Panc1 (cell line): ENCODE measurements at regions not wholly inside any gene's neighbourhood (a gene's known extent, or its start where the extent isn't known, plus 50 kb on each side); places are given as distances from the start of the nearest gene placed in this dataset.

Experiments
- ATAC-seq: fragments of 200-7000 bp; cut with Tn5 transposase; 2 replicates; pipeline ENCODE4 v1.9.1; 2020; ENCODE audit warnings: mild to moderate bottlenecking, moderate library complexity
- BruUV-seq: library from RNA; stranded (reverse); fragments of 400-500 nt; replicated peaks from 2 replicates; lab custom pipeline; 2021; lab: Mats Ljungman, UMichigan
- CTCF ChIA-PET: fragments of 300-600 bp; sonication (Branson Sonifier 250); formaldehyde crosslinking; loops from one replicate; lab custom pipeline; 2022; ENCODE audit warnings: antibody characterized with exemption; lab: Charles Lee
- POLR2A ChIA-PET: fragments of 300-600 bp; sonication (Branson Sonifier 250); formaldehyde crosslinking; loops from one replicate; lab custom pipeline; 2022; ENCODE audit warnings: antibody characterized with exemption; lab: Charles Lee
- DNase-seq: peaks from one replicate; pipeline ENCODE4 v3.0.0-alpha.2; 2010; ENCODE audit warnings: low read depth, low spot score
- H3K27ac ChIP-seq: 2 replicates; pipeline ENCODE4 v1.5.1; 2011; ENCODE audit warnings: mild to moderate bottlenecking, low read length, inconsistent platforms
- H3K27me3 ChIP-seq: fragments of 200-500 bp; sonication (Bioruptor generic); 2 replicates; pipeline ENCODE4 v1.6.0; 2014; ENCODE audit warnings: low read length, inconsistent platforms; ENCODE audit not compliant: control insufficient read depth, insufficient read depth
- H3K36me3 ChIP-seq: fragments of 200-500 bp; sonication (Bioruptor generic); 2 replicates; pipeline ENCODE4 v1.5.1; 2014; ENCODE audit warnings: inconsistent platforms, mild to moderate bottlenecking, low read length, moderate library complexity; ENCODE audit not compliant: control insufficient read depth, insufficient read depth
- H3K4me1 ChIP-seq: 2 replicates; pipeline ENCODE4 v1.5.1; 2011; ENCODE audit warnings: inconsistent platforms, mild to moderate bottlenecking, low read length, moderate library complexity; ENCODE audit not compliant: control insufficient read depth, insufficient read depth
- H3K4me3 ChIP-seq, 2 experiments: 2 replicates each; pipeline ENCODE4 v1.5.1; 2011 to 2012; ENCODE audit warnings: low read depth in 2 of 2, low read length in 2 of 2, mild to moderate bottlenecking in 2 of 2, inconsistent platforms in 1 of 2, moderate library complexity in 1 of 2
- H3K9me3 ChIP-seq: fragments of 200-500 bp; sonication (Bioruptor generic); 2 replicates; pipeline ENCODE4 v1.5.1; 2014; ENCODE audit warnings: low read depth, mild to moderate bottlenecking, inconsistent platforms, low read length, moderate library complexity; ENCODE audit not compliant: control insufficient read depth, insufficient read depth
- CTCF ChIP-seq: fragments of 450-650 bp; IDR thresholded peaks from 2 replicates; pipeline ENCODE4 v1.5.1; 2017; ENCODE audit warnings: mild to moderate bottlenecking
- POLR2AphosphoS5 ChIP-seq: IDR thresholded peaks from 2 replicates; pipeline ENCODE4 v1.6.1; 2012; ENCODE audit warnings: mild to moderate bottlenecking, low read depth, low read length, moderate library complexity
- REST ChIP-seq, 2 experiments: IDR thresholded peaks; 2 replicates each; pipeline ENCODE4 v1.6.1; 2011 to 2012; ENCODE audit warnings: low read depth in 2 of 2, control low read depth in 1 of 2, low read length in 1 of 2, mild to moderate bottlenecking in 1 of 2, moderate library complexity in 1 of 2; ENCODE audit not compliant: insufficient read depth in 1 of 2
- SIN3A ChIP-seq: IDR thresholded peaks from 2 replicates; pipeline ENCODE4 v1.6.1; 2012; ENCODE audit warnings: low read depth, mild to moderate bottlenecking, low read length, moderate library complexity, borderline replicate concordance; ENCODE audit not compliant: insufficient read depth
- TCF7L2 ChIP-seq: IDR thresholded peaks from 2 replicates; pipeline ENCODE4 v1.6.1; 2011; ENCODE audit warnings: mild to moderate bottlenecking, low read depth, low read length, inconsistent platforms
- in situ Hi-C: cut with HindIII; loops from 2 replicates; pipeline ENCODE4 v1.10.0; 2016; ENCODE audit warnings: low sequenced_read_pairs, low pct_unique_long_range_greater_than_20kb
- intact Hi-C: fragments of 100-400 bp; cut with micrococcal nuclease; formaldehyde crosslinking; loops from one replicate; pipeline ENCODE4 v1.10.0; 2022; ENCODE audit not compliant: unreplicated experiment

- no peaks in the 10 kb centered on the region for H3K27me3 ChIP-seq
- H3K4me3 ChIP-seq, result no peak overlapping the region
- no peak for TF ChIP-seq TCF7L2
- no peak for TF ChIP-seq CTCF
- no peak for TF ChIP-seq SIN3A
- TF ChIP-seq POLR2AphosphoS5, result no peak
- no peak for TF ChIP-seq REST (IDR thresholded peaks at IDR 0.05; ENCODE audit: insufficient read depth in 1 of 2, low read depth in 2 of 2, low read length in 1 of 2)
- POLR2A ChIA-PET, result no interaction called here
- no peak overlapping the region for H3K27ac ChIP-seq
- BruUV-seq, result no TSS peak
- H3K9me3 ChIP-seq, result no peaks in the 10 kb centered on the region
- in situ Hi-C loops (no loop called here), intact Hi-C loops (no loop called here)
- H3K36me3 ChIP-seq, result no peaks in the 10 kb centered on the region
- CTCF ChIA-PET, result no interaction called here
- DNase-seq (no peak), ATAC-seq (no peak)
- no peaks in the 10 kb centered on the region for H3K4me1 ChIP-seq
These were observed 264.0 kb upstream of the ANO5 start for GRCh38 chr11:21928847-21929246.

GRCh38 chr11:21930408-21930807, 262.5 kb upstream of the ANO5 start:
- POLR2A ChIA-PET, result no interaction called here
- intact Hi-C loops, result loop anchor here (10.0 kb wide), 1 partner anchor 204 kb away; no protein-coding TSS in a partner anchor
- no peak for ATAC-seq
- Histone ChIP-seq H3K9me3 (no peaks in the 10 kb centered on the region), H3K27ac (no peak overlapping the region), H3K4me3 (no peak overlapping the region), H3K4me1 (no peaks in the 10 kb centered on the region), H3K36me3 (no peaks in the 10 kb centered on the region), H3K27me3 (no peaks in the 10 kb centered on the region)
- no peak for DNase-seq
- no peak for TF ChIP-seq REST (IDR thresholded peaks at IDR 0.05; ENCODE audit: insufficient read depth in 1 of 2, low read depth in 2 of 2, low read length in 1 of 2)
- TF ChIP-seq POLR2AphosphoS5, result no peak
- TF ChIP-seq SIN3A, result no peak
- no peak for TF ChIP-seq CTCF
- no peak for TF ChIP-seq TCF7L2
- no TSS peak for BruUV-seq
- CTCF ChIA-PET, result no interaction called here
- in situ Hi-C loops, result no loop called here
